ENCODE measurements at regions not wholly inside any gene's neighbourhood (a gene's known extent, or its start where the extent isn't known, plus 50 kb on each side); places are given as distances from the start of the nearest gene placed in this dataset.

GRCh38 chr14:101125719-101126651, 222.5 kb upstream of the RTL1 start:
- ATAC-seq, result no peak
- 30% methylated on average over 2 of the region's 37 CpGs for WGBS (ENCODE audit: insufficient coverage, low coverage, low lambda C conversion rate, missing lambda C conversion rate)
- no peaks in the 10 kb centered on the region for H3K27me3 ChIP-seq
- no peaks in the 10 kb centered on the region for H3K9me3 ChIP-seq
- no peak overlapping the region for H3K4me3 ChIP-seq
- TF ChIP-seq POLR2A (IDR thresholded peaks at IDR 0.05), result no peak
- TF ChIP-seq, protein P1, sequence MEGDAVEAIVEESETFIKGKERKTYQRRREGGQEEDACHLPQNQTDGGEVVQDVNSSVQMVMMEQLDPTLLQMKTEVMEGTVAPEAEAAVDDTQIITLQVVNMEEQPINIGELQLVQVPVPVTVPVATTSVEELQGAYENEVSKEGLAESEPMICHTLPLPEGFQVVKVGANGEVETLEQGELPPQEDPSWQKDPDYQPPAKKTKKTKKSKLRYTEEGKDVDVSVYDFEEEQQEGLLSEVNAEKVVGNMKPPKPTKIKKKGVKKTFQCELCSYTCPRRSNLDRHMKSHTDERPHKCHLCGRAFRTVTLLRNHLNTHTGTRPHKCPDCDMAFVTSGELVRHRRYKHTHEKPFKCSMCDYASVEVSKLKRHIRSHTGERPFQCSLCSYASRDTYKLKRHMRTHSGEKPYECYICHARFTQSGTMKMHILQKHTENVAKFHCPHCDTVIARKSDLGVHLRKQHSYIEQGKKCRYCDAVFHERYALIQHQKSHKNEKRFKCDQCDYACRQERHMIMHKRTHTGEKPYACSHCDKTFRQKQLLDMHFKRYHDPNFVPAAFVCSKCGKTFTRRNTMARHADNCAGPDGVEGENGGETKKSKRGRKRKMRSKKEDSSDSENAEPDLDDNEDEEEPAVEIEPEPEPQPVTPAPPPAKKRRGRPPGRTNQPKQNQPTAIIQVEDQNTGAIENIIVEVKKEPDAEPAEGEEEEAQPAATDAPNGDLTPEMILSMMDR (IDR thresholded peaks at IDR 0.05), result no peak
- no peaks in the 10 kb centered on the region for H3K4me1 ChIP-seq
- peak in 2 of 3 donors; percentile 21 to 40 for DNase-seq
- intact Hi-C loops (cut with DNase I), result no loop called here
- H3K36me3 ChIP-seq, result no peaks in the 10 kb centered on the region
- no peak overlapping the region for H3K27ac ChIP-seq

GRCh38 chr14:101126731-101127130, 223.2 kb upstream of the RTL1 start:
- no peaks in the 10 kb centered on the region for H3K9me3 ChIP-seq
- DNase-seq, result peak in 1 of 3 donors; percentile 16
- no CpG with 5 or more reads among the region's 4 CpGs for WGBS (ENCODE audit: insufficient coverage, low coverage, low lambda C conversion rate, missing lambda C conversion rate)
- no peak overlapping the region for H3K27ac ChIP-seq
- no peaks in the 10 kb centered on the region for H3K36me3 ChIP-seq
- TF ChIP-seq, protein P1 (IDR thresholded peaks at IDR 0.05), result no peak
- intact Hi-C loops (cut with DNase I), result no loop called here
- H3K4me1 ChIP-seq, result no peaks in the 10 kb centered on the region
- no peak for ATAC-seq
- H3K4me3 ChIP-seq, result no peak overlapping the region
- no peaks in the 10 kb centered on the region for H3K27me3 ChIP-seq

DNA sequence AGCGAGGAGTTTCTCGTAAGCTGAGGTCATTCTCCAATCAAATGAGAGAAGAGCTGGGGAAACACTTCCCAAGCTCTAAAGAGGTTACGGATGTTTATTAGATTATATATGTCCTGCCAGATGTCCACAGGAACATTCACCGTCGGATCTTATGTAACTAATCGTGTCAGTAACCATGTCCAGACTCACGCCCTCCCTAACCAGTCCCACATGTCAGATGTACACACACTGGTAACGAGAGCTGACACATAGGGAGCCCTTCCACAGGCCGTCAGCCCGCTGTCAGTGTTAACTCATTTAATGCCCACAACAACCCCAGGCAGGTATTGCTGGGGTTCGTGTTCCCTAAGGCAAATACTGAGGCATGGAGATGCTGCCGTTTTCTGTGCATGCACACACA, 223.7 kb upstream of the RTL1 start:
- TF ChIP-seq, protein P1 (IDR thresholded peaks at IDR 0.05), result no peak

DNA sequence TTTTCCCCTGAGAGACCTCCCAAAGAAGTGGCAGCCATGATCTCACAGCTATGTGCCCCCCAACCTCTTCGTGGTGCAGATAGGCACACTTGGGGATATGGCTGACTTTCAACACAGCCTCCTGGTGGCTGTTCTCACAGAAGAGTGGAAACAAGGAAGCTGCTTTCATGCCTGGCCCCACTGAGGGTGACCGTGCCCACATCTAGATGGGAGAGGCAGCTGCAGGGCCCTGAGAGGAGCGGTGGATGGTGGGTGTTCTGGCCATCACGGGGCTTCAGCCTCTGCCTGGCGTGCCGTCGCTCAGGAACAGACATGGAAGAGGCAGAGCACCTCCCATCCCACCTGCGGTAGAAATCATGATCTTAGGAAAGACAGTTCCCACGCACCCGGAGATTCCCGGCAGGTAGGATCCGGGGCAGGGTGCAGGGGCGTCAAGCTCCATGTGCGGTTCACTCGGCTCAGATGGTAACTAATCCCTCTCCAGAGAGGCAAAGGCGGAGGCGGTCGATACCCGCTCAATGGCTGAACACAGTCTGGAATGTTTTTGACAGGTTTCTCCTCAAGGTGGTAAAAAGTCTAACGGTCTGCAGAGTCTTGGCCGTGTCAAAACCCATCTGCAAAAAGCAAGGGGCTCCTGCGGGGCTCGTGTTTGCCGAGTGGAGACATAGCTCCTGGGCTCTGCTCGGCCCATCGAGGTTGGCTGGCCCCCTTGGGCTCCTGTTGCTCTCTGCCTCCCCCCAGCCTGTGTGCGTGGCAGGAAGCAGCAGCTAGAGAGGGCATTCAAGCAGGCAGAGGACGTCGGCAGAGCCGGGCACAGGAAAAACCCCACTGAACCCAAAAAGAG, 225.2 kb upstream of the RTL1 start:
- H3K4me3 ChIP-seq, result no peak overlapping the region
- TF ChIP-seq, protein P1 (IDR thresholded peaks at IDR 0.05), result no peak
- peak in 2 of 3 donors; percentile 34 to 37 for DNase-seq
- intact Hi-C loops (cut with DNase I), result no loop called here
- H3K27ac ChIP-seq, result no peak overlapping the region
- no peaks in the 10 kb centered on the region for H3K9me3 ChIP-seq
- no peaks in the 10 kb centered on the region for H3K36me3 ChIP-seq
- no peaks in the 10 kb centered on the region for H3K27me3 ChIP-seq
- ATAC-seq, result no peak
- WGBS (ENCODE audit: insufficient coverage, low coverage, low lambda C conversion rate, missing lambda C conversion rate), result 24% methylated on average over 4 of the region's 30 CpGs
- H3K4me1 ChIP-seq, result no peaks in the 10 kb centered on the region

More for the DNA sequence above, 223.7 kb upstream of the RTL1 start:
- Histone ChIP-seq H3K36me3 (no peaks in the 10 kb centered on the region), H3K4me1 (no peaks in the 10 kb centered on the region), H3K9me3 (no peaks in the 10 kb centered on the region), H3K27me3 (no peaks in the 10 kb centered on the region), H3K27ac (no peak overlapping the region), H3K4me3 (no peak overlapping the region)
- ATAC-seq, result no peak
- DNase-seq, result peak in 1 of 3 donors; percentile 12
- 73% methylated on average over 12 of the region's 12 CpGs for WGBS (ENCODE audit: insufficient coverage, low coverage, low lambda C conversion rate, missing lambda C conversion rate)
- intact Hi-C loops (cut with DNase I), result no loop called here

All from right lobe of liver (tissue), 6 donors.